GM12878 (cell line): ENCODE measurements at regions not wholly inside any gene's neighbourhood (a gene's known extent, or its start where the extent isn't known, plus 50 kb on each side); places are given as distances from the start of the nearest gene placed in this dataset.

Experiments used
- ATAC-seq: fragments of 200-7000 bp; cut with Tn5 transposase; 3 replicates; pipeline ENCODE4 v1.9.1; 2020; ENCODE audit warnings: mild to moderate bottlenecking, moderate library complexity
- BruUV-seq: library from RNA; stranded (reverse); fragments of 400-500 nt; replicated peaks from 2 replicates; lab custom pipeline; 2021; lab: Mats Ljungman, UMichigan
- CTCF ChIA-PET: fragments of 300-600 bp; sonication (Branson Sonifier 250); formaldehyde crosslinking; extraction: SDS; loops from one replicate; lab custom pipeline; 2021; ENCODE audit warnings: inconsistent platforms; lab: Yijun Ruan, JAX
- POLR2A ChIA-PET: fragments of 350-600 bp; formaldehyde crosslinking; extraction: SDS; loops from one replicate; lab custom pipeline; 2021; ENCODE audit warnings: inconsistent platforms; lab: Charles Lee
- RAD21 ChIA-PET: fragments of 300-600 bp; sonication (Branson Sonifier 250); formaldehyde crosslinking; loops from one replicate; lab custom pipeline; 2023; ENCODE audit warnings: antibody characterized with exemption; ENCODE audit not compliant: unreplicated experiment; lab: Charles Lee
- SMC1A ChIA-PET: fragments of 300-600 bp; sonication (Branson Sonifier 250); formaldehyde crosslinking; loops from one replicate; lab custom pipeline; 2023; ENCODE audit not compliant: unreplicated experiment, uncharacterized antibody; lab: Charles Lee
- DNase-seq: peaks from one replicate; pipeline ENCODE4 v3.0.0-alpha.2; 2011; ENCODE audit warnings: low read depth, low spot score
- FAIRE-seq: peaks from 3 replicates; lab custom pipeline; 2011; peaks lifted over from hg19 to GRCh38; lab: Jason Lieb, UNC
- H2AFZ ChIP-seq: 2 replicates; pipeline ENCODE4 v1.6.0; 2011; ENCODE audit warnings: low read depth, low read length, control low read depth; ENCODE audit not compliant: control insufficient read depth
- H3K27ac ChIP-seq: 2 replicates; pipeline ENCODE4 v1.5.1; 2011; ENCODE audit warnings: control low read depth; ENCODE audit not compliant: control insufficient read depth, insufficient read depth
- H3K27me3 ChIP-seq, 2 experiments: replicated peaks in 1 of 2; 2 replicates each; pipeline versions ENCODE4 v1.6.0 to v1.6.1; 2011; ENCODE audit warnings: low read length in 1 of 2; ENCODE audit not compliant: control insufficient read depth in 2 of 2, insufficient read depth in 2 of 2
- H3K36me3 ChIP-seq, 2 experiments: 2 replicates each; pipeline ENCODE4 v1.5.1; 2011; ENCODE audit warnings: low read length in 1 of 2; ENCODE audit not compliant: control insufficient read depth in 2 of 2, insufficient read depth in 2 of 2
- H3K4me1 ChIP-seq: 2 replicates; pipeline ENCODE4 v1.6.1; 2011; ENCODE audit warnings: mild to moderate bottlenecking, low read length, moderate library complexity, mixed read lengths; ENCODE audit not compliant: control insufficient read depth, insufficient read depth
- H3K4me2 ChIP-seq: 2 replicates; pipeline ENCODE4 v1.6.0; 2011; ENCODE audit warnings: control low read depth; ENCODE audit not compliant: control insufficient read depth, insufficient read depth
- H3K4me3 ChIP-seq: fragments of 200-600 bp; sonication (generic); 2 replicates; pipeline ENCODE4 v1.5.1; 2016
- H3K79me2 ChIP-seq: 2 replicates; pipeline ENCODE4 v1.6.0; 2011; ENCODE audit warnings: low read length; ENCODE audit not compliant: control insufficient read depth, insufficient read depth
- H3K9ac ChIP-seq: 2 replicates; pipeline ENCODE4 v1.8.0; 2011; ENCODE audit warnings: low read length, control low read depth, mixed read lengths; ENCODE audit not compliant: control insufficient read depth, insufficient read depth
- H3K9me3 ChIP-seq: replicated peaks from 3 replicates; pipeline ENCODE4 v1.5.1; 2011; ENCODE audit warnings: mild to moderate bottlenecking, low read length; ENCODE audit not compliant: control insufficient read depth, insufficient read depth
- H4K20me1 ChIP-seq: 2 replicates; pipeline ENCODE4 v1.6.0; 2011; ENCODE audit not compliant: control insufficient read depth, insufficient read depth
- BACH1 ChIP-seq: fragments of 450-650 bp; IDR thresholded peaks from 2 replicates; pipeline ENCODE4 v1.6.1; 2017; ENCODE audit warnings: mild to moderate bottlenecking, borderline replicate concordance
- BRCA1 ChIP-seq: IDR thresholded peaks from 2 replicates; pipeline ENCODE4 v1.6.1; 2011; ENCODE audit warnings: low read depth, low read length, improper control_type of control experiment
- E2F4 ChIP-seq: IDR thresholded peaks from 2 replicates; pipeline ENCODE4 v1.6.1; 2012; ENCODE audit warnings: low read depth, low read length, improper control_type of control experiment
- ESRRA ChIP-seq: IDR thresholded peaks from 2 replicates; pipeline ENCODE4 v1.6.1; 2012; ENCODE audit warnings: mild to moderate bottlenecking, low read length, improper control_type of control experiment
- FOS ChIP-seq: IDR thresholded peaks from 3 replicates; pipeline ENCODE4 v1.6.1; 2011; ENCODE audit warnings: borderline replicate concordance; ENCODE audit not compliant: insufficient read length; ENCODE audit errors: extremely low read depth
- JUND ChIP-seq: IDR thresholded peaks from 2 replicates; pipeline ENCODE4 v1.6.1; 2012; ENCODE audit warnings: low read depth, mild to moderate bottlenecking, low read length, improper control_type of control experiment, moderate library complexity
- MEF2A ChIP-seq: IDR thresholded peaks from 2 replicates; pipeline ENCODE4 v1.6.1; 2011; ENCODE audit warnings: low read depth, mild to moderate bottlenecking, low read length, moderate library complexity; ENCODE audit not compliant: insufficient read depth
- NFXL1 ChIP-seq: fragments of 450-650 bp; IDR thresholded peaks from 2 replicates; pipeline ENCODE4 v1.6.1; 2017; ENCODE audit warnings: antibody characterized with exemption, mild to moderate bottlenecking, borderline replicate concordance
- NR2C1 ChIP-seq: fragments of 450-650 bp; IDR thresholded peaks from 2 replicates; pipeline ENCODE4 v1.6.1; 2017; ENCODE audit warnings: antibody characterized with exemption, mild to moderate bottlenecking, moderate library complexity
- NR2F1 ChIP-seq: fragments of 450-650 bp; conservative IDR thresholded peaks from 2 replicates; pipeline ENCODE4 v1.6.1; 2017; ENCODE audit warnings: mild to moderate bottlenecking
- POLR2AphosphoS5 ChIP-seq: IDR thresholded peaks from 2 replicates; pipeline ENCODE4 v1.6.1; 2011; ENCODE audit warnings: mild to moderate bottlenecking, low read length, inconsistent platforms
- SIN3A ChIP-seq: IDR thresholded peaks from 2 replicates; pipeline ENCODE4 v1.6.1; 2012; ENCODE audit warnings: low read depth, low read length, improper control_type of control experiment
- SREBF1 ChIP-seq: IDR thresholded peaks from 2 replicates; pipeline ENCODE4 v1.6.1; 2012; ENCODE audit warnings: mild to moderate bottlenecking, low read length
- ZBED1 ChIP-seq: IDR thresholded peaks from 2 replicates; pipeline ENCODE4 v1.6.1; 2016; ENCODE audit warnings: borderline replicate concordance
- ZNF592 ChIP-seq: fragments of 450-650 bp; IDR thresholded peaks from 2 replicates; pipeline ENCODE4 v1.6.1; 2017; ENCODE audit warnings: mild to moderate bottlenecking, moderate library complexity
- WGBS: methylation state at CpG from one replicate; pipeline ENCODE4 v1.1.6; 2016; ENCODE audit warnings: low lambda C conversion rate; ENCODE audit not compliant: insufficient replicate concordance, insufficient coverage; ENCODE audit errors: missing lambda C conversion rate; 5-methylcytosine and 5-hydroxymethylcytosine counted together
- in situ Hi-C: fragments of 300-500 bp; cut with MboI; formaldehyde crosslinking; loops from 9 replicates; pipeline ENCODE4 v1.14.3; 2018; ENCODE audit warnings: mixed read lengths
- intact Hi-C: fragments of 100-400 bp; cut with micrococcal nuclease; formaldehyde crosslinking; loops from one replicate; pipeline ENCODE4 v1.14.2; 2022; ENCODE audit not compliant: unreplicated experiment

DNA sequence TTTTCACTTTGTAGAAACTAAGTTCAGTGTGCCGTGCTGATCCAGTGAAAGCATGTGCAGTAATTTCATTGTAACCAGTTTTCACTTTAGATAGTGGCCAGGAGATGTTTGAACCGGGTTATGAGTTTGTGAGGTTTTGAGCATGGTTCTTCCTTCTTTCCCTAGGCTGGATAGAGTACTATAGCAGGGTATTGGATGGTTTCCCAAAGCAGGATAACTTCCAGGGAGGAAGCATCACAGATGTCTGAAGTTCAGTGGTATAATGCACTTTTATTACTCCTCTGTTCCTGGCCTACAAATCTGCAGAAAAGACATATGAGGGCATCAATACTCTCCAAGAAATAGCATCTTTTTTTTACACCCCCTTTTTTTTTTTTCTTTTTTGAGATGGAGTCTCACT lies 823.1 kb downstream of the USP25 start:
- in situ Hi-C loops = no loop called here
- Histone ChIP-seq H3K4me3 (no peak overlapping the region), H4K20me1 (no peaks in the 10 kb centered on the region), H3K9me3 (no peaks in the 10 kb centered on the region), H3K27me3 (no peaks in the 10 kb centered on the region), H3K79me2 (no peaks in the 10 kb centered on the region), H3K36me3 (no peaks in the 10 kb centered on the region), H3K27ac (no peak overlapping the region), H2AFZ (no peak overlapping the region)
- no TSS peak for BruUV-seq
- no peak for FAIRE-seq
- DNase-seq = no peak
- CTCF ChIA-PET = no interaction called here
- intact Hi-C loops = no loop called here
- 0% methylated on average over 2 of the region's 2 CpGs for WGBS
- ATAC-seq = no peak
- TF ChIP-seq SREBF1 = no peak
- TF ChIP-seq NFXL1 = no peak
- TF ChIP-seq ZBED1 = no peak
- TF ChIP-seq, all 136 proteins: peak for 0
- H3K4me1 ChIP-seq = no peaks in the 10 kb centered on the region
- no peak overlapping the region for H3K9ac ChIP-seq
- H3K4me2 ChIP-seq = no peak overlapping the region
- POLR2A ChIA-PET = no interaction called here
- SMC1A ChIA-PET = no interaction called here
- RAD21 ChIA-PET = no interaction called here

- Histone ChIP-seq H3K27me3 (no peaks in the 10 kb centered on the region), H3K4me3 (no peak overlapping the region), H2AFZ (no peak overlapping the region), H3K9me3 (no peaks in the 10 kb centered on the region), H3K79me2 (no peaks in the 10 kb centered on the region), H3K36me3 (no peaks in the 10 kb centered on the region), H3K27ac (no peak overlapping the region), H3K4me2 (no peak overlapping the region), H3K4me1 (no peaks in the 10 kb centered on the region), H3K9ac (no peak overlapping the region), H4K20me1 (no peaks in the 10 kb centered on the region)
- ChIA-PET POLR2A (no interaction called here), CTCF (no interaction called here), RAD21 (no interaction called here), SMC1A (no interaction called here)
- DNase-seq = no peak
- intact Hi-C loops = no loop called here
- no peak for ATAC-seq
- BruUV-seq = no TSS peak
- in situ Hi-C loops = no loop called here
- 81% methylated on average over 9 of the region's 9 CpGs for WGBS
- no peak for FAIRE-seq
- TF ChIP-seq NR2C1 = no peak
- TF ChIP-seq NR2F1 = no peak
- no peak for TF ChIP-seq SIN3A
- no peak for TF ChIP-seq BRCA1
- no peak for TF ChIP-seq BACH1
- TF ChIP-seq ZNF592 = no peak
- TF ChIP-seq POLR2AphosphoS5 = no peak
- TF ChIP-seq E2F4 = no peak
- TF ChIP-seq FOS = no peak
- no peak for TF ChIP-seq JUND
- no peak for TF ChIP-seq ESRRA
- TF ChIP-seq MEF2A = no peak
These were observed 824.7 kb downstream of the USP25 start for GRCh38 chr21:16554503-16554902.
